HPDE6-E6E7 (cell line): ENCODE measurements at regions not wholly inside any gene's neighbourhood (a gene's known extent, or its start where the extent isn't known, plus 50 kb on each side); places are given as distances from the start of the nearest gene placed in this dataset.

Experiments
- DNase-seq: peaks from one replicate; pipeline ENCODE4 v3.0.0; 2011; ENCODE audit warnings: missing footprints; ENCODE audit errors: extremely low spot score

GRCh38 chr19:27753622-27754021 lies 1459.3 kb downstream of the UQCRFS1 start:
- no peak for DNase-seq

DNA sequence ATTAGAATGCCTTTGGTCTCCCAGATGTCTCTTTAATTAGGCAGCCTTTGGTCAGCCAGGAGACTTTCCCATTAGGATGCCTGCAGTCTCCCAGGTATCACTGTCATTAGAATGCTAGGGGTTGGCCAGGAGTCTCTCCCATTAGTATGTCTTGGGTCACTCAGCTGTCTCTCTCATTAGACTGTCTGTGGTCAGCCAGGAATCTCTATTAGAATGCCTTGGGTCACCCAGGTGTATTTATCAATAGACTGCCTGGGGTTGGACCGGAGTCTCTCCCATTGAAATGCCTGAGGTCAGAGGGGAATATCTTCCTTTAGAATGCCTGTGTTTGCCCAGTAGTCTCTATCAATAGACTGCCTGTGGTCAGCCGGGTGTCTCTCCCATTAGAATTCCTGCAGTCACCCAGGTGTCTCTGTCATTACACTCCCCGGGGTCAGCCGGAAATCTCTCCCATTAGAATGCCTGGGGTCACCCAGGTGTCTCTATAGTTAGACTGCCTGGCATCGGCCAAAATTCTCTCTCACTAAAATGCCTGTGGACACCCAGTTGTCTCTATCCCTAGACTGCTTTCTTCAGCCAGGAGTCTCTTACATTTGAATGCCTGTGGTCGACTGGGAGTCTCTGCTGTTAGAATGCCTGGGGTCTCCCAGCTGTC lies 1460.3 kb downstream of the UQCRFS1 start:
- no peak for DNase-seq

- DNase-seq: no peak
Measured at GRCh38 chr19:27751044-27751391, 1461.9 kb downstream of the UQCRFS1 start.

DNA sequence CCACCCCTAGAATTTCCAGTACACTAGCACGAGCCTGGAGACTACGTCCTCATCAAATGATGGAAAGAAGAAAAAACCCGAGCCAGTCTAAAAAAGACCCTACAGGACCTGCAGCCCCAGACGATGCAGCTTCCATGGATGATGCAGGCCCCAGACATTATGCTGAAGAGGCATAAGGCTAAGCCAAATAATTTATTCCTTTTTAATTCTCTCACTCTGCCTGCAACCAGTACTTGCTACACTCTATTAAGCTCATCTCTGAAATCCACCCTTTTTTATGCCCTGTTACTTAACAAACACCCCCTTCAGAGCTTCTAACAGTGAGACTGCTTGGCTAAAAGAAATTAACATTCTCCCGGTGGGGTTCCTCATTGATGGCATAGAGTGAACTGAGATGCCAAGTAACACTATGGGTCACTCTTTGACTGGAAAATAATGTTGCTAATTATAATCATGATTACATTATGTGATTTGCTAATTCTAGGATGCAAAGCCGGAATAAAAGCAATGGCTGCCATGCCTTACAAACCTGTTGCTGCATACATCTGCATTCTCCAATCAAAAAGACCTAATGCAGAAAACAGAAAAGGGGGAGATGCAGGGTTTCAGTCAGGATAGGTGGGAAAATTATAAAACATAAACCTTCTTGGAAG lies 1462.4 kb downstream of the UQCRFS1 start:
- DNase-seq: no peak

- DNase-seq: no peak
Measured at GRCh38 chr19:27748551-27749152, 1464.3 kb downstream of the UQCRFS1 start.

GRCh38 chr19:27746691-27747380 lies 1466.1 kb downstream of the UQCRFS1 start:
- no peak for DNase-seq

DNA sequence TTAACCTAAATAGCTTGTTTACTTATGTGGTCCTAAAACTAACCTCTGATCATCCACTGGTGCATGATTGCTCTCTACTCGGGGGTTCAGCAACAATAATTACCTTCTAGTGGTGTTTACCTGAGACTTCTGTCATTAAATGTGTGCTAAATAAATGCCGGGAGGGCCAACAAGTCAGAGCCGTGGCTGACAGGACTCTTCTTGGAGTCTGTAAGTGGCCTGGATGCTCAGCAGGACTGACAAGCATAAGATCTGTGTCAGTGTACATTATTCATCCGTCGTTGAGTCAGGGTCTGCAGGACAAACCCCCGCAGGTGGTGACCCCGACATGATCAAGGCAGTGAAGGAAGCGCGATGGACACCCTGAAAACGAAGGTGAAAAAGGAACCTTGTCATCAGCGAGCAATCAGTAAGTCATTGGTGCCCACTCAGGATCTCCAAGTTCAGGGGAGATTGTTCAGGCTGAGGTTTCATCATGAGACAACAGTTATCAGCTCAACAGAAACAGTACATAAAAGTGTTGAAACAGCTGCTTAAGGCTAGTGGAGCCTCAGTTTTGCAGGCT lies 1466.9 kb downstream of the UQCRFS1 start:
- no peak for DNase-seq

- DNase-seq: no peak
Measured at GRCh38 chr19:27744926-27745768, 1467.8 kb downstream of the UQCRFS1 start.

DNA sequence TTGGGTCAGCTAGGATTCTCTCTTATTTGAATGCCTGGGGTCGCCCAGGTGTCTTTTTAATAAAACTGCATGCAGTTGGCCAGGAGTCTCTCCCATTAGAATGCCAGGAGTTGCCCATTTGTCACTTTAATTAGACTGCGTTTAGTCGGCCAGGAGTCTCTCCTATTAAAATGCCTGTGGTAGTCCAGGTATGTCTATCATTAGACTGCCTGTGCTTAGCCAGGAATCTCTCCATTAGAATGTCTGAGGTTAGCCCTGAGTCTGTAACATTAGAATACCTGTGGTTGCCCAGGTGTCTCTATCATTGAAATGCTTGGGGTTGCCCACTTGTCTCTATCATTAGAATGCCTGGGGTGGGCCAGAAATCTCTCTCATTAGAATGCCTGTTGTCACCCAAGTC lies 1470.9 kb downstream of the UQCRFS1 start:
- DNase-seq: no peak

- DNase-seq: no peak
Measured at GRCh38 chr19:27741236-27741635, 1471.7 kb downstream of the UQCRFS1 start.

GRCh38 chr19:27740396-27740795 lies 1472.6 kb downstream of the UQCRFS1 start:
- DNase-seq: no peak

- DNase-seq: no peak
Measured at GRCh38 chr19:27738569-27739193, 1474.3 kb downstream of the UQCRFS1 start.

DNA sequence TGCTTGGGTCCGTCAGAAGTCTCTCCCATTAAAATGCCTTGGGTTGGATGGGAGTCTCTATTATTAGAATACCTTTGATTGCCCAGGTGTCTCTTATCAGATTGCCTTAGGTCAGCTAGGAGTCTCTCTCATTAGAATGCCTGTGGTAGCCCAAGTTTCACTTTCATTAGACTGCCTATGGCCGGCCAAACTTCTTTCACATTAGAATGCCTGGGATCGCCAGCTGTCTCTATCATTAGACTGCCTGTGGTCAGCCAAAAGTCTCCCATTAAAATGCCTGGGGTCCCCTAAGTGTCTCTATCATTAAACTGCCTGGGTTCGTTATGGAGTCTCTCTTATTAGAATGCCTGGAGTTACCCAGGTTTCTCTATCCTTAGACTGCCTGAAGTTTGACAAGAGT lies 1476.7 kb downstream of the UQCRFS1 start:
- no peak for DNase-seq

DNA sequence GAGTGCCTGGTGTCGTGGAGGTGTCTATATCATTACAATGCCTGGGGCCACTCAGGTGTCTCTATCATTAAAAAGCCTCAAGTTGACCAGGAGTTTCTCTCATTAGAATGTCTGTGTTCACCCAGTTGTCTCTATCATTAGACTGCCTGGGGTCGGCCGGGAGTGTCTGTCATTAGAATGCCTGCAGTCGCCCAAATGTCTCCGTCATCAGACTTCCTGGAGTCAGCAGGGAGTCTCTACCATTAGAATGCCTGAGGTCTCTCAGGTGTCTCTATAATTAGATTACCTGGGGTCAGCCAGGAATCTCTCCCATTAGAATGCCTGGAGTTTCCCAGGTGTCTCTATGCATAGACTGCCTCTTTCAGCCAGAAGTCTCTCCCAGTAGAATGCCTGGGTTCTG lies 1477.6 kb downstream of the UQCRFS1 start:
- no peak for DNase-seq

DNA sequence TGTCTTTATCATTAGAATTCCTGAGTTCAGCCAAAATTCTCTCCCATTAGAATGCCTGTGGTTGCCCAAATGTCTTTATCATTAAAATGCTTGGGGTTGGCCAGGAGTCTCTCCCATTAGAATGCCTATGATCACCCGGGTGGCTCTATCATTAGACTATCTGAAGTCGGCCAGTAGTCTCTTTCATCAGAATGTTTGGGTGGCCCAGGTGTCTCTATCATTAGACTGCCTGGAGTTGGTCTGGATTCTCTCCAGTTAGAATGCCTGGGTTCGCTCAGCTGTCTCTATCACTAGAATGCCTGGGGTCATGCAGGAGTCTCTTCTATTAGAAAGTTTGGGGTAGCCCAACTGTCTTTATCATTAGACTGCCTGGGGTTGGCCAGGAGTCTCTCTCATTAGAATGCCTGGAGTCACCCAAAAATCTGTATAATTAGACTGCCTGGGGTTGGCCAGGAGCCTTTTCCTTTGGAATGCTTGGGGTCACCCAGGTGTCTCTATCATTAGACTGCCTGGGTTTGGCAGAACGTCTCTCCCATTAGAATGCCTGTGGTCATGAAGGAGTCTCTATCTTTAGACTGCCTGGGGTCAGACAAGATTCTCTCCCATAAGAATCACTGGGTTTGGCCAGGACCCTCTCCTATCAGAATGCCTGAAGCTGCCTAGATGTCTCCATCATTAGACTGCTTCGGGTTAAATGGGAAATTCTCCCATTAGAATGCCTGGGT lies 1478.3 kb downstream of the UQCRFS1 start:
- no peak for DNase-seq

GRCh38 chr19:27733551-27734266 lies 1479.2 kb downstream of the UQCRFS1 start:
- DNase-seq: no peak

GRCh38 chr19:27729332-27729731 lies 1483.6 kb downstream of the UQCRFS1 start:
- DNase-seq: no peak

- DNase-seq: no peak
Measured at GRCh38 chr19:27722625-27723024, 1490.3 kb downstream of the UQCRFS1 start.

DNA sequence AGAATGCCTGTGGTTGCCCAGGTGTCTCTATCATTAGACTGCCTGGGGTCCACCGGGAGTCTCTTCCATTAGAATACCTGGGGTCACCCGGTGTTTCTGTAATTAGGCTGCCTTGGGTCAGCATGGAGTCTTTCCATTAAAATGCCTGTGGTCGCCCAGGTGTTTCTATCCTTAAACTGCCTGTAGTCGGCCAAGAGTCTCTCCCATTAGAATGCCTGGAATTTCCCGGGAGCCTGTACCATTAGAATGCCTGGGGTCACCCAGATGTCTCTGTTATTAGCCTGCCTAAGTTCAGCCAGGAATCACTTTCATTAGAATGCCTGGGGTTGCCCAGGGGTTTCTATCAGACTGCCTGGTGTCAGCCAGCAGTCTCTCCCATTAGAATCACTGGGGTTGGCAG lies 1492.8 kb downstream of the UQCRFS1 start:
- DNase-seq: no peak

DNA sequence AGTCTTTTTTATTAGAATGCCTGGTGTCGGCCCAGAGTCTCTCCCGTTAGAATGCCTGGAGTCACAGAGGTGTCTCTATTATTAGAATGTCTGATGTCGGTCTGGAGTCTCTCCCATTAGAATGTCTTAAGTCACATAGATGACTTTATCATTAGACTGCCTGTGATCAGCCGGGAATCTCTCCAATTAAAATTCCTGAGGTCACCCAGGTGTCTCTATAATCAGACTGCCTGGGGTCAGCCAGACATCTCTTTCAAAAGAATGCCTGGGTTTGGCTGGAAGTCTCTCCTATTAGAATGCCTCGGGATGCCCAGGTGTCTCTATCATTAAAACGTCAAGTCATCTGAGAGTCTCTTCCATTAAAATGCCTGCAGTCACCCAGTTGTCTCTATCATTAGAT lies 1493.9 kb downstream of the UQCRFS1 start:
- DNase-seq: no peak
